Superior temporal gyrus (tissue), 1 donor: ENCODE measurements at regions not wholly inside any gene's neighbourhood (a gene's known extent, or its start where the extent isn't known, plus 50 kb on each side); places are given as distances from the start of the nearest gene placed in this dataset.

Experiments used
- DNase-seq: peaks from one replicate; pipeline ENCODE4 v3.0.0-alpha.2; 2016; ENCODE audit errors: extremely low spot score

GRCh38 chr5:27503813-27504212 lies 465.4 kb upstream of the CDH9 start:
- no peak for DNase-seq

GRCh38 chr5:27502236-27502635 lies 463.9 kb upstream of the CDH9 start:
- no peak for DNase-seq

- DNase-seq = no peak
Measured at GRCh38 chr5:27497491-27497890, 459.1 kb upstream of the CDH9 start.

- DNase-seq = no peak
Measured at GRCh38 chr5:27494887-27495286, 456.5 kb upstream of the CDH9 start.

GRCh38 chr5:27491746-27492439 lies 453.5 kb upstream of the CDH9 start:
- DNase-seq = no peak

GRCh38 chr5:27491047-27491446 lies 452.7 kb upstream of the CDH9 start:
- no peak for DNase-seq

- DNase-seq = no peak
Measured at GRCh38 chr5:27489701-27490100, 451.3 kb upstream of the CDH9 start.

GRCh38 chr5:27482663-27483062 lies 444.3 kb upstream of the CDH9 start:
- no peak for DNase-seq

- DNase-seq = no peak
Measured at GRCh38 chr5:27479859-27480258, 441.5 kb upstream of the CDH9 start.

GRCh38 chr5:27477550-27477949 lies 439.2 kb upstream of the CDH9 start:
- no peak for DNase-seq

GRCh38 chr5:27476356-27476988 lies 438.1 kb upstream of the CDH9 start:
- no peak for DNase-seq

- DNase-seq = no peak
Measured at GRCh38 chr5:27475063-27475462, 436.7 kb upstream of the CDH9 start.

GRCh38 chr5:27474395-27474794 lies 436.0 kb upstream of the CDH9 start:
- no peak for DNase-seq

- DNase-seq = no peak
Measured at GRCh38 chr5:27474047-27474309, 435.6 kb upstream of the CDH9 start.

GRCh38 chr5:27473307-27474046 lies 435.1 kb upstream of the CDH9 start:
- DNase-seq = no peak

- DNase-seq = no peak
Measured at GRCh38 chr5:27472871-27473270, 434.5 kb upstream of the CDH9 start.

- no peak for DNase-seq
Measured at GRCh38 chr5:27472000-27472763, 433.8 kb upstream of the CDH9 start.

GRCh38 chr5:27466959-27467358 lies 428.6 kb upstream of the CDH9 start:
- no peak for DNase-seq

- no peak for DNase-seq
Measured at GRCh38 chr5:27465140-27465539, 426.8 kb upstream of the CDH9 start.

- no peak for DNase-seq
Measured at GRCh38 chr5:27463446-27464149, 425.2 kb upstream of the CDH9 start.

- no peak for DNase-seq
Measured at GRCh38 chr5:27462936-27463335, 424.6 kb upstream of the CDH9 start.

GRCh38 chr5:27458287-27458686 lies 419.9 kb upstream of the CDH9 start:
- DNase-seq = no peak
